Skeletal muscle cell (primary cell): ENCODE measurements at regions not wholly inside any gene's neighbourhood (a gene's known extent, or its start where the extent isn't known, plus 50 kb on each side); places are given as distances from the start of the nearest gene placed in this dataset.
"Not testable (repeated sequence)": the region's sequence is repeated elsewhere in the genome, so short reads cannot be mapped to it uniquely, and the experiment has no call there.

Experiments used
- DNase-seq: peaks from one replicate; pipeline ENCODE4 v3.0.0-alpha.2; 2010; ENCODE audit warnings: low read depth
- H3K4me3 ChIP-seq: 2 replicates; pipeline ENCODE4 v1.5.1; 2011; ENCODE audit warnings: low read depth, mild to moderate bottlenecking, control low read depth, low read length, moderate library complexity

- H3K4me3 ChIP-seq, DNase-seq: not testable (repeated sequence)
These were observed 98.9 kb upstream of the BCHE start for GRCh38 chr3:165936081-165936480.

- H3K4me3 ChIP-seq, DNase-seq: not testable (repeated sequence)
These were observed 87.1 kb upstream of the BCHE start for GRCh38 chr3:165924301-165924791.

GRCh38 chr3:165920984-165921383 lies 83.8 kb upstream of the BCHE start:
- no peak overlapping the region for H3K4me3 ChIP-seq

GRCh38 chr3:165919284-165919683 lies 82.1 kb upstream of the BCHE start:
- no peak overlapping the region for H3K4me3 ChIP-seq
- DNase-seq: no peak

More at GRCh38 chr3:165920984-165921383, 83.8 kb upstream of the BCHE start:
- DNase-seq: no peak

- DNase-seq: no peak
- H3K4me3 ChIP-seq: no peak overlapping the region
These were observed 81.4 kb upstream of the BCHE start for GRCh38 chr3:165918657-165918979.

GRCh38 chr3:165917938-165918656 lies 80.9 kb upstream of the BCHE start:
- DNase-seq: not testable (repeated sequence)

GRCh38 chr3:165915104-165915503 lies 77.9 kb upstream of the BCHE start:
- DNase-seq, H3K4me3 ChIP-seq: not testable (repeated sequence)

More at GRCh38 chr3:165917938-165918656, 80.9 kb upstream of the BCHE start:
- H3K4me3 ChIP-seq: not testable (repeated sequence)

- DNase-seq: no peak
- H3K4me3 ChIP-seq: no peak overlapping the region
These were observed 66.8 kb upstream of the BCHE start for GRCh38 chr3:165903885-165904630.

GRCh38 chr3:165899066-165899465 lies 61.8 kb upstream of the BCHE start:
- no peak for DNase-seq
- no peak overlapping the region for H3K4me3 ChIP-seq

- DNase-seq: no peak
- H3K4me3 ChIP-seq: no peak overlapping the region
These were observed 59.9 kb upstream of the BCHE start for GRCh38 chr3:165897137-165897536.

- DNase-seq: no peak
- no peak overlapping the region for H3K4me3 ChIP-seq
These were observed 58.7 kb upstream of the BCHE start for GRCh38 chr3:165895919-165896318.

GRCh38 chr3:165892565-165892964 lies 55.3 kb upstream of the BCHE start:
- no peak for DNase-seq
- H3K4me3 ChIP-seq: no peak overlapping the region
